ENCODE measurements at regions not wholly inside any gene's neighbourhood (a gene's known extent, or its start where the extent isn't known, plus 50 kb on each side); places are given as distances from the start of the nearest gene placed in this dataset.

DNA sequence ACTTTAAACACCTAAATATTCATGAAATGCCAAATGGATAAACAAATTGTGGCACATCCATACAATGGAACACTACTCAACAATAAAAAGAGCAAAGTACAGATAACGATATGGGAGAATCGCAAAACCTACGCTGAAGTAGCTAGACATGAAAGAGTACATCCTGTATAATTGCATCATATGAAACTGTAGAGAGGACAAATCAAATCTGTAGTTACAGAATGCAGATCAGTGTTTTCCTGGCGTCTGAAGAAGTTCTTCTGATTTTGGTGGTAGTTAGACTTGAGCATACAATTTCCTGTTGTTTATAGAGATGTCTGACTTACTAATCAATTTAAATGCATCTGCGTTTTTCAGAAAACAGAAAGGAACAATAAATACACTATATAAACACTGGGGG lies 394.4 kb downstream of the SOCS6 start:
- no peaks in the 10 kb centered on the region for H3K36me3 ChIP-seq (ENCODE audit: control insufficient read depth, insufficient read depth, low read length)
- no peak for DNase-seq (ENCODE audit: extremely low read depth, insufficient read length)
- TF ChIP-seq CTCF (IDR thresholded peaks at IDR 0.05; ENCODE audit: insufficient read depth, low read length, poor library complexity, severe bottlenecking): no peak
- H3K4me3 ChIP-seq (replicated peaks; ENCODE audit: low read depth, low read length): no peak overlapping the region
- no peaks in the 10 kb centered on the region for H3K27me3 ChIP-seq (replicated peaks; ENCODE audit: control insufficient read depth, insufficient read depth, low read length)

GRCh38 chr18:70674896-70675295 lies 386.1 kb downstream of the SOCS6 start:
- Histone ChIP-seq H3K36me3 (ENCODE audit: control insufficient read depth, insufficient read depth, low read length) (no peaks in the 10 kb centered on the region), H3K27me3 (replicated peaks; ENCODE audit: control insufficient read depth, insufficient read depth, low read length) (no peaks in the 10 kb centered on the region), H3K4me3 (replicated peaks; ENCODE audit: low read depth, low read length) (no peak overlapping the region)
- TF ChIP-seq CTCF (IDR thresholded peaks at IDR 0.05; ENCODE audit: insufficient read depth, low read length, poor library complexity, severe bottlenecking): no peak
- no peak for DNase-seq (ENCODE audit: extremely low read depth, insufficient read length)

DNA sequence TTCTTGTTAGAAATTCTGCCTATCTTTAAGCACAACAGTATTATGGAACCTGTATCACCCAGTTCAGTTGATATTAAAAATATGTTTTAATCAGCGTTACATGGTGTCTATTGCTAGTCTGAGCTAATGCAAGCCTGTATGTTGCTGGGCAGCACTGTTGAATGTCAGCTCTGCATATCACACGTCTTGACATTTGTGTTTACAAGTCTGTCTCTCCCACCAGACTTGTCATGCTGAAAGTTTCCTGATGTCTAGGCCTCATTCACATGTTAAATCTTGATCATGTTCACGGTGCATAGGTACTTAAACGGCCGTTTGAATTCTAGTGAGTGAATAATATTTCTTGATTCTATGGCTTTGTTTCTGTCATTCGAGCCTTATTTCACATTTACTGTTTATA lies 385.0 kb downstream of the SOCS6 start:
- TF ChIP-seq CTCF (IDR thresholded peaks at IDR 0.05; ENCODE audit: insufficient read depth, low read length, poor library complexity, severe bottlenecking): no peak
- H3K36me3 ChIP-seq (ENCODE audit: control insufficient read depth, insufficient read depth, low read length): no peaks in the 10 kb centered on the region
- no peak for DNase-seq (ENCODE audit: extremely low read depth, insufficient read length)

DNA sequence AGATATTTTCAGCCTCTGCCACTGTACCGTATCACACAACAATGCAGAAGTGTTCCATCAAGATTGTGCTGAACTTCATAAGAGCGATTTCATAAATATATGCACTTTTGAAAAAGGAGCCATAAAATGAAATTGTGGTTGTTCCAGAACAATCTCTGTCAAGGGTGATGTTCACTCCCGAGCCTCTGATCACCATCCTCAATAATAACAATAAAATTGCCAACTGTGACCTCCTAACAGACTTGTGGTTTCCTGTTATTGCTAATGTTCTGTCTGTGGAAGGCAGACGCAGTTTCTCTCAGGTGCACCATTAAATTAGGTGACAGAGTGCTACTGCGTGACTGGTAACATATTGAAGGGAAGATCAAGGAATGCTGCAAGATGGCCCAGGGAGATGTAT lies 383.7 kb downstream of the SOCS6 start:
- Histone ChIP-seq H3K36me3 (ENCODE audit: control insufficient read depth, insufficient read depth, low read length) (no peaks in the 10 kb centered on the region), H3K27me3 (replicated peaks; ENCODE audit: control insufficient read depth, insufficient read depth, low read length) (no peaks in the 10 kb centered on the region), H3K4me3 (replicated peaks; ENCODE audit: low read depth, low read length) (no peak overlapping the region)
- DNase-seq (ENCODE audit: extremely low read depth, insufficient read length): no peak
- no peak for TF ChIP-seq CTCF (IDR thresholded peaks at IDR 0.05; ENCODE audit: insufficient read depth, low read length, poor library complexity, severe bottlenecking)

More for the DNA sequence above, 385.0 kb downstream of the SOCS6 start:
- H3K27me3 ChIP-seq (replicated peaks; ENCODE audit: control insufficient read depth, insufficient read depth, low read length): no peaks in the 10 kb centered on the region
- H3K4me3 ChIP-seq (replicated peaks; ENCODE audit: low read depth, low read length): no peak overlapping the region

- Histone ChIP-seq H3K27me3 (replicated peaks; ENCODE audit: control insufficient read depth, insufficient read depth, low read length) (no peaks in the 10 kb centered on the region), H3K4me3 (replicated peaks; ENCODE audit: low read depth, low read length) (no peak overlapping the region), H3K36me3 (ENCODE audit: control insufficient read depth, insufficient read depth, low read length) (no peaks in the 10 kb centered on the region)
- TF ChIP-seq CTCF (IDR thresholded peaks at IDR 0.05; ENCODE audit: insufficient read depth, low read length, poor library complexity, severe bottlenecking): no peak
- DNase-seq (ENCODE audit: extremely low read depth, insufficient read length): no peak
Measured at GRCh38 chr18:70671889-70672565, 383.2 kb downstream of the SOCS6 start.

- Histone ChIP-seq H3K36me3 (ENCODE audit: control insufficient read depth, insufficient read depth, low read length) (no peaks in the 10 kb centered on the region), H3K27me3 (replicated peaks; ENCODE audit: control insufficient read depth, insufficient read depth, low read length) (no peaks in the 10 kb centered on the region), H3K4me3 (replicated peaks; ENCODE audit: low read depth, low read length) (no peak overlapping the region)
- no peak for DNase-seq (ENCODE audit: extremely low read depth, insufficient read length)
- no peak for TF ChIP-seq CTCF (IDR thresholded peaks at IDR 0.05; ENCODE audit: insufficient read depth, low read length, poor library complexity, severe bottlenecking)
Measured at GRCh38 chr18:70666936-70667335, 378.1 kb downstream of the SOCS6 start.
